ENCODE measurements at regions not wholly inside any gene's neighbourhood (a gene's known extent, or its start where the extent isn't known, plus 50 kb on each side); places are given as distances from the start of the nearest gene placed in this dataset.

- no peak for TF ChIP-seq CTCF (IDR thresholded peaks at IDR 0.05)
- no peak for TF ChIP-seq EP300 (IDR thresholded peaks at IDR 0.05; ENCODE audit: low read depth)
- TF ChIP-seq POLR2AphosphoS5 (IDR thresholded peaks at IDR 0.05), result no peak
Observed at GRCh38 chr14:106315436-106315835, 789.1 kb downstream of the TMEM121 start.
